Neural crest cell (in vitro differentiated cells): ENCODE measurements at regions not wholly inside any gene's neighbourhood (a gene's known extent, or its start where the extent isn't known, plus 50 kb on each side); places are given as distances from the start of the nearest gene placed in this dataset.

ENCODE experiments used
- DNase-seq: peaks from one replicate; pipeline ENCODE4 v3.0.0; 2021; ENCODE audit warnings: low read depth, mixed read lengths, low spot score
- H3K27ac Mint-ChIP-seq: one replicate; pipeline ENCODE4 v1.8.0; 2021; ENCODE audit warnings: mild to moderate bottlenecking, mixed read lengths; ENCODE audit not compliant: unreplicated experiment
- H3K27me3 Mint-ChIP-seq: 2 replicates; pipeline ENCODE4 v1.8.0; 2021; ENCODE audit warnings: low read depth, mild to moderate bottlenecking, mixed read lengths
- H3K36me3 Mint-ChIP-seq: 2 replicates; pipeline ENCODE4 v1.8.0; 2021; ENCODE audit warnings: low read depth, mild to moderate bottlenecking, mixed read lengths
- H3K4me1 Mint-ChIP-seq: 2 replicates; pipeline ENCODE4 v1.8.0; 2021; ENCODE audit warnings: mixed read lengths
- H3K4me3 Mint-ChIP-seq: one replicate; pipeline ENCODE4 v1.8.0; 2021; ENCODE audit warnings: mild to moderate bottlenecking, mixed read lengths
- H3K9me3 Mint-ChIP-seq: 2 replicates; pipeline ENCODE4 v1.8.0; 2021; ENCODE audit warnings: mixed read lengths
- TF ChIP-seq, protein P1 (sequence below): fragments of 200-600 bp; sonication (generic); conservative IDR thresholded peaks from 2 replicates; pipeline ENCODE4 v1.5.0; 2021; ENCODE audit warnings: antibody characterized with exemption, mild to moderate bottlenecking

DNA sequence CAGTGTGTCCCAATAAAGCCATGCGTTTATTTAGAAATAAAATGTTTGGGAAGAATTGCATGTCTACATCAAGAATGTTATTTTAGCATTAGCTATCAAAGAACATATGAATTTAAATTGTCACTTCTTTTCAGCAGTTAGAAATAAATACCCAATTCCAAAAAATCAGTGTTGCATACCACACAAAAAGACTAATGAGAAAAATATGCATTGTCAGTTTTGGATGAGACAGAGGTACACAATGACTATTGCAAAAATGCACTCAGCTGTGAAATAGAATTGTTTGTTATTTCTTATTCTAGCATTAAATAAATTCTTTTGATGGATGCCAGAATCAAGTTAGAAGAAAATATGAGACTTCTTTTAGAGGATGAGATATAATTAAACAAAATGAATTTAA, 833.9 kb downstream of the SLITRK1 start:
- no peak for DNase-seq
- no peaks in the 10 kb centered on the region for H3K4me1 Mint-ChIP-seq
- no peak overlapping the region for H3K4me3 Mint-ChIP-seq
- H3K36me3 Mint-ChIP-seq: no peaks in the 10 kb centered on the region
- no peaks in the 10 kb centered on the region for H3K27me3 Mint-ChIP-seq
- H3K27ac Mint-ChIP-seq: no peak overlapping the region
- H3K9me3 Mint-ChIP-seq: peaks cover 7% of the 10 kb centered on the region
- TF ChIP-seq, protein P1, sequence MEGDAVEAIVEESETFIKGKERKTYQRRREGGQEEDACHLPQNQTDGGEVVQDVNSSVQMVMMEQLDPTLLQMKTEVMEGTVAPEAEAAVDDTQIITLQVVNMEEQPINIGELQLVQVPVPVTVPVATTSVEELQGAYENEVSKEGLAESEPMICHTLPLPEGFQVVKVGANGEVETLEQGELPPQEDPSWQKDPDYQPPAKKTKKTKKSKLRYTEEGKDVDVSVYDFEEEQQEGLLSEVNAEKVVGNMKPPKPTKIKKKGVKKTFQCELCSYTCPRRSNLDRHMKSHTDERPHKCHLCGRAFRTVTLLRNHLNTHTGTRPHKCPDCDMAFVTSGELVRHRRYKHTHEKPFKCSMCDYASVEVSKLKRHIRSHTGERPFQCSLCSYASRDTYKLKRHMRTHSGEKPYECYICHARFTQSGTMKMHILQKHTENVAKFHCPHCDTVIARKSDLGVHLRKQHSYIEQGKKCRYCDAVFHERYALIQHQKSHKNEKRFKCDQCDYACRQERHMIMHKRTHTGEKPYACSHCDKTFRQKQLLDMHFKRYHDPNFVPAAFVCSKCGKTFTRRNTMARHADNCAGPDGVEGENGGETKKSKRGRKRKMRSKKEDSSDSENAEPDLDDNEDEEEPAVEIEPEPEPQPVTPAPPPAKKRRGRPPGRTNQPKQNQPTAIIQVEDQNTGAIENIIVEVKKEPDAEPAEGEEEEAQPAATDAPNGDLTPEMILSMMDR: no peak

DNA sequence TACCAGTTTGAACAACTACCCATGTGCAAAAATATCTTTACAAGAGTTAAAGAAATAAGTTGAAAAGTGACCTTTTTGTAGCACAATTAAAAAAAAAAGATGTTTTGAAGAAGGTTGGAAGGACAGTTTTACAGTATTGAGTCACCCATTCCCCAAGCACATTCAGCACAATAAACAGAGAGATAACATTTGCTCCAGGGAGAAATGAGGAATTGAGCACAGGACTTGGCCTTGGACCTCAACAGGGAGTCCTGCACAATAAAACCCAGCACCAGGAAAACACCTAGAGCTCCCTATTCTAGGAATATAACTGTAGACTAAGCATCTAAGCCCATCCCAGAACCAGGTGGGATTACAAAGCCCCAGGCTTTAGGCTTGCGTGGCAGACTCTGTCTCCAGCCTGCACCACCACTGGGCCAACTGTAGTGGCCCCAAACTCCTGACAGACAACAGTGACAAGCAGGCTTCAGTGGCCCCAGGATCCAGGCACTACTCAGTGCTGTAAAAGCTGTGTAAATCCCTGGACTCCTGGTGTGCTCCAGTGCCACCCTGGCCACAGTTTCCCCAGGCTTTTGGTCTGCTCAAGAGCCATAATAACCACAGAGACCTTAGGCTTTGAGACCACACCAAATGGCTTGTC, 857.2 kb downstream of the SLITRK1 start:
- H3K36me3 Mint-ChIP-seq: no peaks in the 10 kb centered on the region
- H3K27ac Mint-ChIP-seq: no peak overlapping the region
- DNase-seq: no peak
- H3K27me3 Mint-ChIP-seq: no peaks in the 10 kb centered on the region
- no peaks in the 10 kb centered on the region for H3K4me1 Mint-ChIP-seq
- TF ChIP-seq, protein P1: no peak
- peaks cover 4% of the 10 kb centered on the region for H3K9me3 Mint-ChIP-seq
- H3K4me3 Mint-ChIP-seq: no peak overlapping the region

DNA sequence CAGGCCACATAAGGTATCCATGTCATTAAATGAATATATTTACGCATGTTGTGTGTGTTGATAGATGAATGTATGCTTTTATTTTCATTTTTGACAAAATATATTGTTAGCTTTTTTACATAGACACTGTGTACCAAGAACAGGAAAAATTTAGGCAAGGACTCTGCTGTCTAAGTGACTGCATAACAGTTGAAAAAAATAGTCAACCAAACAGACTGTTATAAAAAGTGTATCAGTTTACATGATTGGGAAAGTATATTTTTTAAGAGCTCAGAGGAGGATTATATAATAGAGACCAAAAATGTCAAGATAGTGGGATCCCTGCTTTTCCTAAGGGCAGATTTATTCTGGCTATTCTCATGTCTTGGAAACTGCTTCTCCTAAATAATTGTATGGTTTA, 858.0 kb downstream of the SLITRK1 start:
- H3K36me3 Mint-ChIP-seq: no peaks in the 10 kb centered on the region
- H3K4me3 Mint-ChIP-seq: no peak overlapping the region
- TF ChIP-seq, protein P1: no peak
- H3K27ac Mint-ChIP-seq: no peak overlapping the region
- H3K4me1 Mint-ChIP-seq: no peaks in the 10 kb centered on the region
- H3K27me3 Mint-ChIP-seq: no peaks in the 10 kb centered on the region
- H3K9me3 Mint-ChIP-seq: peaks cover 4% of the 10 kb centered on the region
- DNase-seq: no peak

DNA sequence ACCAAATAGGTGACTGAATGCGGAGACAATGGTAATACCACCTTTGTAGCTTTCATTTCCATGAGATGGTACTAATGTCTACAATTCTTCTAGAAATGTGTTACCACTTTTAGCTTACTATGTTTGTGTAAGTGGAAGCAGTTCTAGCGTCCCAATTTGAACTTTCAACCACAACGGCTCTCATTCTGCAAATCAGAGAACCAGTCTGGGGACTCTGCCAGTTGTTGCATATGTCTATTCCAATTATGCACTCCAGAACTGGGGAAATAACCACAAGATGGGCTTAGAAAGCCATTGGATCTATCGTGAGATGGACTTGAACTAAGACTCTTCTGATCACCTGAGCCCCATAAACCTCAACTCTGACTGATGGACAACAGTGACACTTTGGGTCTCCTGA, 862.3 kb downstream of the SLITRK1 start:
- no peak overlapping the region for H3K27ac Mint-ChIP-seq
- DNase-seq: no peak
- no peaks in the 10 kb centered on the region for H3K27me3 Mint-ChIP-seq
- H3K9me3 Mint-ChIP-seq: peaks cover 5% of the 10 kb centered on the region
- H3K36me3 Mint-ChIP-seq: no peaks in the 10 kb centered on the region
- TF ChIP-seq, protein P1: no peak
- no peak overlapping the region for H3K4me3 Mint-ChIP-seq
- H3K4me1 Mint-ChIP-seq: peaks cover 4% of the 10 kb centered on the region

DNA sequence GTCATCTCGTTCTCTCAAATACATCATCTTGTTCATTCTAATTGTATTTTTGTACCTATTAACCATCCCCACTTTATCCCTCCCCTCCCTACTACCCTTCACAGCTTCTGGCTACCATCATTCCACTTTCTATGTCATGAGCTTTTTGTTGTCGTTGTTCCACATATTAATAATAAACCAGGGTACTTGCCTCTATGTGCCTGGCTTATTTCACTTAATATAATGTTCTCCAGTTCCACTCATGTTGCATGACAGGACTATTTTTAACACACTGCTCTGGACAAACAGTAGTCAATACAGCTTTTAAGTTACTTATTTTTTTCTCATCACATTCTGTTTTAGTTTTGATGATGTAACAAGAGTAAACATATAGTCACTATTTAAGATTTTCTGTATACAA, 872.3 kb downstream of the SLITRK1 start:
- H3K9me3 Mint-ChIP-seq: peaks cover 2% of the 10 kb centered on the region
- no peaks in the 10 kb centered on the region for H3K27me3 Mint-ChIP-seq
- no peak for DNase-seq
- no peak overlapping the region for H3K27ac Mint-ChIP-seq
- TF ChIP-seq, protein P1: no peak
- H3K4me1 Mint-ChIP-seq: peaks cover under 1% of the 10 kb centered on the region
- no peak overlapping the region for H3K4me3 Mint-ChIP-seq
- H3K36me3 Mint-ChIP-seq: no peaks in the 10 kb centered on the region
